HFFc6 (cell line): ENCODE measurements at regions not wholly inside any gene's neighbourhood (a gene's known extent, or its start where the extent isn't known, plus 50 kb on each side); places are given as distances from the start of the nearest gene placed in this dataset.
A peak's percentile ranks its signal among the peaks of the same experiment; 100 is the strongest.
"Not testable (repeated sequence)": the region's sequence is repeated elsewhere in the genome, so short reads cannot be mapped to it uniquely, and the experiment has no call there.

Experiments
- DNase-seq: peaks from one replicate; pipeline ENCODE4 v3.0.0-alpha.2; 2018
- H3K27ac Mint-ChIP-seq: 2 replicates; pipeline ENCODE4 v1.8.0; 2020; ENCODE audit warnings: mild to moderate bottlenecking, mixed read lengths
- H3K27me3 Mint-ChIP-seq: 2 replicates; pipeline ENCODE4 v1.8.0; 2021; ENCODE audit warnings: mild to moderate bottlenecking, moderate library complexity, mixed read lengths; ENCODE audit not compliant: insufficient read depth
- H3K36me3 Mint-ChIP-seq: 2 replicates; pipeline ENCODE4 v1.8.0; 2021; ENCODE audit warnings: low read depth, mixed read lengths
- H3K4me1 Mint-ChIP-seq: 2 replicates; pipeline ENCODE4 v1.8.0; 2020; ENCODE audit warnings: low read depth, mixed read lengths
- H3K4me3 Mint-ChIP-seq: 2 replicates; pipeline ENCODE4 v1.8.0; 2020; ENCODE audit warnings: mild to moderate bottlenecking, moderate library complexity, mixed read lengths
- H3K9me3 Mint-ChIP-seq: 2 replicates; pipeline ENCODE4 v1.8.0; 2020; ENCODE audit warnings: mild to moderate bottlenecking, mixed read lengths
- CTCF ChIP-seq: fragments of 200-600 bp; sonication (generic); IDR thresholded peaks from 2 replicates; pipeline ENCODE4 v1.5.0; 2021; ENCODE audit warnings: antibody characterized with exemption, mild to moderate bottlenecking

GRCh38 chr1:112817555-112818373 lies 102.6 kb upstream of the PPM1J start:
- Mint-ChIP-seq H3K27me3 (peaks cover 1% of the 10 kb centered on the region; the same call in 1 of the 2 replicates), H3K27ac (peak overlapping the region; percentile 3; the same call in 1 of the 2 replicates), H3K4me3 (no peak overlapping the region)

DNA sequence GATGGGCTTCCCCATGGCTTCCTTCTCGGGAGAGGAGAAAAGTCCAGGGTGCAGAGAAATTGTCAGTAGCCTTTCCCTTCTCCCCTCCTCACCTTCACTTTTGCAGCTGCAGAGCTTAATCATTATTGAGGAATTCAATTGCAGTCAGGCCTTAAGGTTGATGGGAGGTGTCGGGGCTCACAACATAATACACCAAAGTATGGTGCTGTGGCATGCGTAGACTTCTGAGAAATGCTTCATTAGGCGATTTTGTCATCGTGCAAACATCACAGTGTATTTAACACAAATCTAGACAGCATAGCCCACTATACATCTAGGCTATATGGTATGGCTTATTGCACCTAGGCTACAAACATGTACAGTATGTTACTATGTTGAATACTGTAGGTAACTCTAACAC lies 100.2 kb upstream of the PPM1J start:
- no peaks in the 10 kb centered on the region for H3K9me3 Mint-ChIP-seq
- H3K36me3 Mint-ChIP-seq, result no peaks in the 10 kb centered on the region
- peaks cover 1% of the 10 kb centered on the region; the same call in 1 of the 2 replicates for H3K27me3 Mint-ChIP-seq
- TF ChIP-seq CTCF, result no peak
- H3K4me3 Mint-ChIP-seq, result no peak overlapping the region
- no peak overlapping the region for H3K27ac Mint-ChIP-seq
- no peak for DNase-seq
- peaks cover 24% of the 10 kb centered on the region for H3K4me1 Mint-ChIP-seq

More at GRCh38 chr1:112817555-112818373, 102.6 kb upstream of the PPM1J start:
- DNase-seq, result no peak
- Mint-ChIP-seq H3K36me3 (no peaks in the 10 kb centered on the region), H3K9me3 (no peaks in the 10 kb centered on the region), H3K4me1 (peaks cover 15% of the 10 kb centered on the region)
- no peak for TF ChIP-seq CTCF

DNA sequence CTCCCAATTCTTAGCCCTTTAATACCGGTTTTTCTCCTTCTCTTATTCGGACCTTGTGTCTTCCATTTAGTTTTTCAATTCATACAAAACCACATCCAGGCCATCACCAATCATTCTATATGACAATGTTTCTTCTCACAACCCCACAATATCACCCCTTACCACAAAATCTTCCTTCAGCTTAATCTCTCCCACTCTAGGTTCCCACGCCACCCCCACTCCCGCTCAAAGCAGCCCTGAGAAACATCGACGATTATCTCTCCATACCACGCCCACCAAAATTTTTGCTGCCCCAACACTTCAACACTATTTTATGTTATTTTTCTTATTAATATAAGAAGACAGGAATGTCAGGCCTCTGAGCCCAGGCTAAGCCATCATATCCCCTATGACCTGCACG lies 99.5 kb upstream of the PPM1J start:
- H3K9me3 Mint-ChIP-seq, H3K4me3 Mint-ChIP-seq, DNase-seq, H3K27ac Mint-ChIP-seq, H3K27me3 Mint-ChIP-seq, H3K36me3 Mint-ChIP-seq: not testable (repeated sequence)
- peaks cover 28% of the 10 kb centered on the region for H3K4me1 Mint-ChIP-seq

DNA sequence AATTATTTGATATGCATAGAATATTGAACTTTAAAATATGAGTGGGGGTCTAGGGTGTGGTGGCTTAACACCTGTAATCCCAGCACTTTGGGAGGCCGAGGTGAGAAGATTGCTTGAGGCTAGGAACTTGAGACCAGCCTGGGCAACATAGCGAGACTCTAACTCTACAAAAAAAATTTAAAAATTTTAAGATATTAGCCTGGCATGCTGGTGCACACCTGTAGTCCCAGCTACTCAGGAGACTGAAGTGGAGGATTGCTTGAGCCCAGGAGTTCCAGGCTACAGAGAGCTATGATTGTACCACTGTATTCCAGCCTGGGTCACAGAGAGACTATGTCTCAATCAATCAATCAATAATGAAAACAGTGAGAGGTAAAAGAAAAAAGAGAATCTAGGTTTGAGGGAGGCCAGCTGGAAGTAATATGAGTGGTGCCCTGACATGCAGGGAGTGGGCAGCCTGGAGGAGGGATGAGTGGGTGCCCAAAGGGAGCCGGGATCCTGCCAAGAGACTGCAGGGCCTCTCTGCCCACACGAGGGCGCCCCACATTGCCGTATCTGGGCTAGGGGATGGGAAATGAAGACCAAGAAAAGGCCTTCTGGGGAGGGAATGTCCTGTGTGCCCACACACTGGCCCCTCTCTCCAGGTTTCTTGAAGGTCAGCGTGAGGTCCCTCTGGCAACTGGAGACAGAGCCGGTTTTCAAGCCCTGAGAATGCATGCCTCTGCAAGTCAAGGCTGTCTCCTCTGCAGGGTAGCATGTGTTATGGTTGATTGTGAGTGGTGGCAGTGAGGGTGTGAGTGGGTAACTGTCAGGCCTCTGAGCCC lies 93.9 kb upstream of the PPM1J start:
- peak; percentile 61 for DNase-seq
- H3K9me3 Mint-ChIP-seq, result no peaks in the 10 kb centered on the region
- TF ChIP-seq CTCF, result peak; percentile 95
- H3K4me1 Mint-ChIP-seq, result peaks cover 13% of the 10 kb centered on the region
- H3K27me3 Mint-ChIP-seq, result peaks cover 6% of the 10 kb centered on the region
- no peak overlapping the region for H3K27ac Mint-ChIP-seq
- H3K36me3 Mint-ChIP-seq, result no peaks in the 10 kb centered on the region
- no peak overlapping the region for H3K4me3 Mint-ChIP-seq

DNA sequence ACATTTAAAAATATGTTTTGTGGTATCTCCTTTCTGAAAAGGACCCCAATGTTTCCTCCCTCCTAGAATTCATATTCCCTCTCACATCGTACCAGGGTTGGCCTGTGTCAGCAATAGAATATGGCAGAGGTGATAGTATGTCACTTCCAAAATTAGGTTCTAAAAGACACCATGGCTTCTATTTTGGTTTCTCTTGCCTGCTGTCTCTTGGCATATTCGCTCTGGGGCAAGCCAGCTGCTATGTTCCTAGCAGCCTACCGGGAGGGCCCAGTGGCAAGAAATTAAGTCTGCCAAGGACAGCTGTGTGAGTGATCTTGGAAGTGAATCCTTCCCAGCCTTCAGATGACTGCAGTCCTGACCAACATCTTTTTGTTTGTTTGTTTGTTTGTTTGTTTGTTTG lies 92.9 kb upstream of the PPM1J start:
- H3K9me3 Mint-ChIP-seq, result no peaks in the 10 kb centered on the region
- H3K27me3 Mint-ChIP-seq, result peaks cover 9% of the 10 kb centered on the region
- TF ChIP-seq CTCF, result no peak
- no peaks in the 10 kb centered on the region for H3K36me3 Mint-ChIP-seq
- H3K4me1 Mint-ChIP-seq, result peaks cover 13% of the 10 kb centered on the region
- no peak overlapping the region for H3K27ac Mint-ChIP-seq
- no peak overlapping the region for H3K4me3 Mint-ChIP-seq
- DNase-seq, result no peak

GRCh38 chr1:112807117-112807516 lies 92.0 kb upstream of the PPM1J start:
- H3K9me3 Mint-ChIP-seq, result no peaks in the 10 kb centered on the region
- no peak for TF ChIP-seq CTCF
- H3K4me3 Mint-ChIP-seq, result no peak overlapping the region
- peaks cover 13% of the 10 kb centered on the region for H3K4me1 Mint-ChIP-seq
- no peaks in the 10 kb centered on the region for H3K36me3 Mint-ChIP-seq
- no peak overlapping the region for H3K27ac Mint-ChIP-seq
- peaks cover 12% of the 10 kb centered on the region for H3K27me3 Mint-ChIP-seq
- DNase-seq, result no peak
